Upper lobe of left lung (tissue), 4 donors: ENCODE measurements at regions not wholly inside any gene's neighbourhood (a gene's known extent, or its start where the extent isn't known, plus 50 kb on each side); places are given as distances from the start of the nearest gene placed in this dataset.

Source experiments
- CTCF ChIP-seq, 6 experiments: fragments of 450-650 bp in 4 of 6; fragments of 200-600 bp in 2 of 6; sonication (generic) in 2 of 6; IDR thresholded peaks; one replicate each; pipeline ENCODE4 v1.5.1; 2016 to 2019; ENCODE audit warnings: antibody characterized with exemption in 6 of 6
- EP300 ChIP-seq, 4 donors: sonication (generic); formaldehyde crosslinking; IDR thresholded peaks; one replicate each; pipeline ENCODE4 v1.5.1; 2017; ENCODE audit warnings: antibody characterized with exemption in 4 of 4, control low read depth in 2 of 4
- POLR2A ChIP-seq, 4 donors: fragments of 450-650 bp; IDR thresholded peaks; one replicate each; pipeline ENCODE4 v1.5.1; 2016 to 2017; ENCODE audit warnings: antibody characterized with exemption in 4 of 4, mild to moderate bottlenecking in 2 of 4

- TF ChIP-seq EP300 (IDR thresholded peaks at IDR 0.05) (no peak), CTCF (IDR thresholded peaks at IDR 0.05) (no peak), POLR2A (IDR thresholded peaks at IDR 0.05) (no peak)
Observed at GRCh38 chr13:44874886-44875630, 114.2 kb downstream of the NUFIP1 start.
